Kidney tubule cell (primary cell): ENCODE measurements at regions not wholly inside any gene's neighbourhood (a gene's known extent, or its start where the extent isn't known, plus 50 kb on each side); places are given as distances from the start of the nearest gene placed in this dataset.
"Not testable (repeated sequence)": the region's sequence is repeated elsewhere in the genome, so short reads cannot be mapped to it uniquely, and the experiment has no call there.

ENCODE experiments used
- DNase-seq: peaks from one replicate; pipeline ENCODE4 v3.0.0-alpha.2; 2018; ENCODE audit warnings: low spot score

GRCh38 chr6:72457738-72458137 is 164.1 kb upstream of the KCNQ5 start:
- no peak for DNase-seq

DNA sequence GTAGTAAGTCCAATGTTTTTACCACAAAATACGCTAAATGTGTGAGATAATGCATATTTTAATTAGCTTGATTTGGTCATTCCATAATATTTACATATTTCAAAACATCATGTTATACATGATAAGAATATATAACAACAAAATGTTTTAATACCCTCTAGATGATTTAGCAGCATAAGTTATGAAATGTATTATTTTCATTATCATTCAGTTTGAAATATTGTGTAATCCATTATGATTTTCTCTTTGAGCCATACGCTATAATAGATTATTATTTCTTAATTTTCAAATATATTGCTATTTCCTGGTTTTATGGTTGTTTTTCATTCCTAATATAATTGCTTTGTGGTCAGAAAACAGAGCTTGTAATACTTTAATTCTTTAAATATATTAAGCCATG is 163.3 kb upstream of the KCNQ5 start:
- no peak for DNase-seq

- DNase-seq: no peak
Measured at GRCh38 chr6:72461144-72461543, 160.7 kb upstream of the KCNQ5 start.

- DNase-seq: no peak
Measured at GRCh38 chr6:72464246-72464645, 157.6 kb upstream of the KCNQ5 start.

- DNase-seq: peak; percentile 69
Measured at GRCh38 chr6:72464791-72465691, 156.8 kb upstream of the KCNQ5 start.

- DNase-seq: no peak
Measured at GRCh38 chr6:72466471-72466870, 155.4 kb upstream of the KCNQ5 start.

GRCh38 chr6:72466971-72467566 is 154.8 kb upstream of the KCNQ5 start:
- DNase-seq: no peak

DNA sequence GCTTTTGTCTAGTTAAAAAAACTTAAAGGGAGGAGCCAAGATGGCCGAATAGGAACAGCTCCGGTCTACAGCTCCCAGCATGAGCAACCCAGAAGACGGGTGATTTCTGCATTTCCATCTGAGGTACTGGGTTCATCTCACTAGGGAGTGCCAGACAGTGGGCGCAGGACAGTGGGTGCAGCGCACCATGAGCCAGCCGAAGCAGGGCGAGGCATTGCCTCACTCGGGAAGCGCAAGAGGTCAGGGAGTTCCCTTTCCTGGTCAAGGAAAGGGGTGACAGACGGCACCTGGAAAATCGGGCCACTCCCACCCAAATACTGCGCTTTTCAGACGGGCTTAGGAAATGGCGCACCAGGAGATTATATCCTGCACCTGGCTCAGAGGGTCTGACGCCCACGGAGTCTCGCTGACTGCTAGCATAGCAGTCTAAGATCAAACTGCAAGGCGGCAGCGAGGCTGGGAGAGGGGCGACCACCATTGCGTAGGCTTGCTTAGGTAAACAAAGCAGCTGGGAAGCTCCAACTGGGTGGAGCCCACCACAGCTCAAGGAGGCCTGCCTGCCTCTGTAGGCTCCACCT is 152.4 kb upstream of the KCNQ5 start:
- not testable (repeated sequence) for DNase-seq

DNA sequence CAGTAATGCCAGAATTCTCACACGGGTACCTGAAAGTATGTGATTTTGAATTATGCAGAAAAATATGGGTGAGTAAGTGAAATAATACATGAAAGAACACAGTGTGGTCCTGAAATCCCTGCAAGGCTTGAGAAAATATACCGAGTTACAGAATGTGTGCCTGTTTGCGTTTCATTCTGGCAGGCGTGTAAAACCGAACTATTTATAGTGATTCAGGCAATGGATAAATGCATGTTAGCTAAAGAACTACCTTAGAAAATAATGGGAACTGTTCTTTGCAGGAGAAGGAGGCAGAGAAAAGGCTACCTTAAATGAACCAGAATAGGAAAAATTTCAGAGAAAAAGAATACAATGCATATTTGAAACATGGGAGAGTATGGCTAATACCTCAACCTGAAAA is 145.8 kb upstream of the KCNQ5 start:
- DNase-seq: no peak

DNA sequence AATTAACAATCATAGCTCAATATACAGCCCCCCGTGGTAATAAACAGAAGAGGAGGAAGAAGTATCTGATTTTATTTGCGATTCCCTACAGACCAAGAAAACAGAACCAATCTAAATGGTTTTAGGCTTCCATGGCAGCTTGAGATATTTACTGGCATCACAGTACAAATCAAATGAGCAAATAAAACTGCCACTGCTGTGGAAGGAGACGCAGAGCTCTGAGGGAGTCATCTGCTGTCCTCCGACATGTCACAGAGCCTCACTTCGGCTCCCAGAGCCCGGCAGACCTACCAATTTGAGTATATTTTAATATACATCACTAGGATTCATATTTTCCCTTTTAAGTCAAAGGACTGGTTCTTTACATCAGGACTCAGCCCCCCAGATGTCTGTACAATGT is 145.2 kb upstream of the KCNQ5 start:
- DNase-seq: no peak

DNA sequence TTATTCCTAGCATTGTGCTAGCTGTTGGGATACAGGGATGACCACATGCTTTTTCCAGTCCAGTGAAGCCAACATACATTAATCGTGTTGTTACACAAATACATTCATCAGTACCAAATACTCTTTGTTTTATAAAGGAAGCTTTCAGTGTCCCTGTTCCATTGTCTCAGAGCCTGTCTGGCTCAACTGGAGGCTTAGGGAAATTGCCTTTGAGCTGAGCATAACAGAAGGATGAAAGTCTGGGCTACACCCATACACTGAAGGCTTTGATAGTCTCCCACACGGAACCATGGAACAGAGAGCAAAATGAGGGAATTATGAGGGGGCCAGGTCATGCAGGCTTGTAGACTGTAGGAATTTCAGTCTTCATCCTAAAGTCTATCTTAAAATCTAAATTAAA is 126.4 kb upstream of the KCNQ5 start:
- DNase-seq: no peak

DNA sequence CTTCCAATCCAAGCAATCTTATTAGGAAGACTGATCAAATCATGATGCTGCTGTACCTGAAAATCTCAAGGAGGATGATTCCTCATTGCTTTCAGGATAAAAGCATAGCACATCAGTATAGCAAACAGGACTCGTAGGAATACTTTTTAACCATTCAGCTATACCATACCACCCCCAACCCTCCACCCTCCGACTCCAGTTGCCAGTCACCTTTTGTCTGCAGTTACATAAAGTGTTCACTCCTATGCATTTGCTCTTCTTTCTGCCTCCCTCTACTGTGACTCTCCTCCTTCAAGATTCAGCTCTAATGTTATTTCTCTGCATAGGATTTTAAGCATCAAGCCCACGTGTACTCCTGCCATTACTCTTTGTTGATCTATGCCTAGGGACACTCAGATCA is 124.7 kb upstream of the KCNQ5 start:
- DNase-seq: no peak

GRCh38 chr6:72500669-72501068 is 121.2 kb upstream of the KCNQ5 start:
- no peak for DNase-seq

DNA sequence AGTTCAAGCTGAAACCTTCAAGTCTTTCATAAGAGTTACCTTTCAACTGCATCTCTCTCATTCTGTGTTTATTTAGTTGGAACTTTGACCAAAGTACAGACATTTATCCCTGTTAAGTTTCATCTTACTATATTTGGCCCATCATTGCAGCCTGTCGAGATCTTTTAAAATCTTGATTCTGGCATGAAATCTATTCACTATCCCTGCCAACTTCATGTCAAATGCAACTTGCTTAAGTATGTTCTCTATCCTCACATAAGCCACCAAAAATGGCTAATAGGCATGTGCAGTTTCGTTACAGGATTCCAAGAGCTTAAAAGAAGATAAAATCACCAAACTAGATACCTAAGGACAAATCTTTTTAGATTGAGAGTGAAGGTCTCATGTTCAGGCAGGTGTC is 117.5 kb upstream of the KCNQ5 start:
- no peak for DNase-seq

DNA sequence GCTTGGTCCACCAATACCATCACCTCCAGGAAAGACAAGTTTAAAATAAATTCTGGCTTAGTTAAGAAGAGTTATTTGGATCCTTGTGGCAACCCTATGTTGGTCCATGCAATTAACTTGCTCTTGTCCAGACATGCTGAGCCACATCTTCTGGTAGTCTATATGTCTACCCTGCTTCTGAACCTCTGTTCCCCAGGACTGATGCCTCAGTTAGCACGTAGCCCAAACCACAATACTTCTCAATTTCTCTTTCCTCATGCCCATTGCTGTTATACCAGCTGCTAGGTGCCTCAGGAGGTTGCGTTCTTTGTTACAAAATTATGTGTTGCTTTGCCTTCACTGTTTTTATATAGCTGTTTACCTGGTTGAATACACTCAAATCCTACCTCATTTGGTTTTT is 116.4 kb upstream of the KCNQ5 start:
- no peak for DNase-seq

- DNase-seq: no peak
Measured at GRCh38 chr6:72519871-72520270, 102.0 kb upstream of the KCNQ5 start.

GRCh38 chr6:72521684-72522083 is 100.2 kb upstream of the KCNQ5 start:
- DNase-seq: no peak

DNA sequence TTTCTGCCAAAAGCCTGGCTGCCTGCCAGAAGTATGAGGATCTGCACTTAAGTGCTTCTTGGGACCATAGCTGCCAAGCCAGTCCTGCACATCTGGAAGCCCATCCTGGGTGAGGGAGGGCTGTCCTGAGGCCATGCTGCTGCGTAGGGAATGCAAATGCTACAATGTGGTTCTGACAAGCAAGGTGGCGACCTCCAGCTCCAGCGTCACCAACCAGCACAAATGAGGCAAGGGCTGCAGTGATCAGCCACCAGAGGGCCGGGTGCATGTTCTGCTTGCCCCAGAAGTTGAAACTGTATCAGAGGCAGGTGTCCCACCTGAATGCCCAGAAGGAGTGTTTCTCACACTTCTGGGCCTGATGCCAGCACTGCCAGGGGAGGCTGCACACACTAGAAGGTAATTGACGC is 99.1 kb upstream of the KCNQ5 start:
- DNase-seq: peak; percentile 13

DNA sequence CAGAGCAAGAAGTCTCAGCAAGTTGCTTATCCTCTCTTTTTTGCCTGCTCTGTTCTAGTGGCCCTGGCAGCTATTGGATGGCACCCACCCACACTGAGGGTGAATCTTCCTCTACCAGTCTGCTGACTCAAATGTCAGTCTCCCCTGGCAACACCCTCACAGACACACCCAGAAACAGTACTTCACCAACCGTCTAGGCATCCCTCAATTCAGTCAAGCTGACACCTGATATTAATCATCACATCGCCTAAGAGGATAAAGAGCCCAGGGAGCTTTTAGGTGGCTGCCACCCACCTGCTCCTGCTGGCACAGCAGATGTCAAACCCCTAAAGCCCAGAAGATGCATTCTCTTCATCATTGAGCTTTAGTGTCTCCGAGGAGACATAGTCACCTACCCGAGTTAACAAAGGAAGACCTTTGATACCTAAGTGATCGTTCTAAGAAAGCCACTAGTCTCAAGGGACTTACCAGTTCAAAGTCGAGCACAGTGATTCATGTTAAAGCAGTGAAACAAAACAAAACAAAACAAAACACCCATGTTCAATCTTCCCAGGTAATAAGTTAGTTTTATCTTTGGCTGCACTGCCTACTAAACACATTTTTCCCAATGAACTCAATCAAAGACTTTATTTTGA is 97.7 kb upstream of the KCNQ5 start:
- DNase-seq: no peak

DNA sequence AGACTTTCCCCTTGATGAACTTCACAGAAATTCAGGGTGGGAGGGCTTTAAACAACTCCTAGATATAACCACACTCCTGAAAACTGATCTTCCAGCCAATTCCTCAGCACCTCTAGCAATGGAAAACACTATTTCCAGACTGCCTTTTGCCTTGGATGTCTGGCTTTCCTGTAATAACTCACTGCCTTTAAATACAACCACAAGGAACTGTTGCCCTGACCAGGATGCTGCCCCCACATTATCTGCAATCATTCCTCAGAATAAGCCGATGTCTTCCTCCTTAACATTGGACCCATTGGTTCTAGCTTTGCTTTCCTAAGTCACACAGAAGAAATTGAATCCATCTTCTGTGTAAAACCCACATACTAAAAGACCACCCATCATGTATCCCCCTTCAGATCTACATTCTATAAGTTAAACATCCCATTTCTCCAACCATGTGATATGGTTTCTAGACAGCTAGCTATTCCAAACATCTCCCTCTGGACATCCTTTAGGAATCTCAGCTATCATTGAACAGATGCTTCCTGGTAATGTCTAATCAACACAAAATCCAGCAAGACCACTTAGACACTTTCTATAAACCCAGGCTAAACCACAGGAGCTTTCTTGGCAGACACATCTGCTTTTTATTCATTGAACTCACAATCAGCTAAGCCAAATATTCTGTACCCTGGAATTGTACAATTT is 95.9 kb upstream of the KCNQ5 start:
- DNase-seq: no peak

GRCh38 chr6:72530152-72530551 is 91.7 kb upstream of the KCNQ5 start:
- DNase-seq: no peak

GRCh38 chr6:72530750-72531149 is 91.1 kb upstream of the KCNQ5 start:
- no peak for DNase-seq
